Subcutaneous abdominal adipose tissue (tissue), 5 donors: ENCODE measurements at regions not wholly inside any gene's neighbourhood (a gene's known extent, or its start where the extent isn't known, plus 50 kb on each side); places are given as distances from the start of the nearest gene placed in this dataset.

Experiments
- H3K27ac ChIP-seq: one replicate; pipeline ENCODE4 v1.7.0; 2013; ENCODE audit warnings: low read depth, mild to moderate bottlenecking, inconsistent platforms, low read length, moderate library complexity
- H3K27me3 ChIP-seq, 5 donors: one replicate each; pipeline ENCODE4 v1.7.0; 2013; ENCODE audit warnings: low read length in 5 of 5, inconsistent platforms in 1 of 5; ENCODE audit not compliant: control insufficient read depth in 5 of 5, insufficient read depth in 4 of 5
- H3K36me3 ChIP-seq, 5 donors: one replicate each; pipeline ENCODE4 v1.7.0; 2013; ENCODE audit warnings: low read length in 5 of 5; ENCODE audit not compliant: control insufficient read depth in 5 of 5, insufficient read depth in 5 of 5
- H3K4me1 ChIP-seq, 5 donors: one replicate each; pipeline ENCODE4 v1.7.0; 2013; ENCODE audit warnings: low read length in 5 of 5, mild to moderate bottlenecking in 3 of 5, moderate library complexity in 1 of 5; ENCODE audit not compliant: control insufficient read depth in 5 of 5, insufficient read depth in 5 of 5
- H3K4me3 ChIP-seq, 5 donors: one replicate each; pipeline ENCODE4 v1.7.0; 2013; ENCODE audit warnings: low read length in 5 of 5, low read depth in 1 of 5
- H3K9ac ChIP-seq, 5 donors: one replicate each; pipeline ENCODE4 v1.7.0; 2013; ENCODE audit warnings: low read length in 5 of 5, mild to moderate bottlenecking in 4 of 5, moderate library complexity in 3 of 5
- H3K9me3 ChIP-seq, 5 donors: one replicate each; pipeline ENCODE4 v1.7.0; 2013; ENCODE audit warnings: low read length in 5 of 5; ENCODE audit not compliant: control insufficient read depth in 5 of 5
- donor health status: healthy.
- donor health status: healthy.
- donor health status: healthy.
- donor health status: healthy.
- donor health status: healthy.

- H3K4me1 ChIP-seq = peaks cover 0 to 15% (median 9%) of the 10 kb centered on the region in 5 donors
- no peak overlapping the region for H3K9ac ChIP-seq
- no peak overlapping the region for H3K4me3 ChIP-seq
- no peaks in the 10 kb centered on the region for H3K27me3 ChIP-seq
- H3K9me3 ChIP-seq = peaks cover 0 to 4% (median 2%) of the 10 kb centered on the region in 5 donors
- no peaks in the 10 kb centered on the region for H3K36me3 ChIP-seq
- no peak overlapping the region for H3K27ac ChIP-seq
These were observed 179.4 kb upstream of the BCL6 start for GRCh38 chr3:187924651-187925050.

GRCh38 chr3:187925326-187925725, 180.1 kb upstream of the BCL6 start:
- Histone ChIP-seq H3K27ac (no peak overlapping the region), H3K4me3 (no peak overlapping the region), H3K27me3 (no peaks in the 10 kb centered on the region), H3K4me1 (peaks cover 0 to 18% (median 15%) of the 10 kb centered on the region in 5 donors), H3K9ac (no peak overlapping the region), H3K36me3 (no peaks in the 10 kb centered on the region), H3K9me3 (peaks cover 0 to 4% (median 2%) of the 10 kb centered on the region in 5 donors)

GRCh38 chr3:187926620-187927019, 181.4 kb upstream of the BCL6 start:
- Histone ChIP-seq H3K9me3 (peaks cover 0 to 4% (median 2%) of the 10 kb centered on the region in 5 donors), H3K4me3 (no peak overlapping the region), H3K4me1 (peaks cover 1 to 14% (median 9%) of the 10 kb centered on the region in 5 donors), H3K27ac (no peak overlapping the region), H3K9ac (no peak overlapping the region), H3K36me3 (no peaks in the 10 kb centered on the region), H3K27me3 (no peaks in the 10 kb centered on the region)

- Histone ChIP-seq H3K9me3 (peaks cover 0 to 4% (median 2%) of the 10 kb centered on the region in 5 donors), H3K27ac (no peak overlapping the region), H3K9ac (no peak overlapping the region), H3K27me3 (no peaks in the 10 kb centered on the region), H3K4me3 (no peak overlapping the region), H3K36me3 (no peaks in the 10 kb centered on the region), H3K4me1 (peaks cover 1 to 14% (median 9%) of the 10 kb centered on the region in 5 donors)
These were observed 182.3 kb upstream of the BCL6 start for GRCh38 chr3:187927565-187927964.

- Histone ChIP-seq H3K27ac (peak overlapping the region; percentile 66), H3K4me1 (peaks cover 1 to 14% (median 9%) of the 10 kb centered on the region in 5 donors), H3K27me3 (no peaks in the 10 kb centered on the region), H3K4me3 (no peak overlapping the region), H3K9ac (no peak overlapping the region), H3K36me3 (no peaks in the 10 kb centered on the region), H3K9me3 (peaks cover 0 to 4% (median under 1%) of the 10 kb centered on the region in 5 donors)
These were observed 184.0 kb upstream of the BCL6 start for GRCh38 chr3:187929112-187929816.

- Histone ChIP-seq H3K4me3 (no peak overlapping the region), H3K27ac (peak overlapping the region; percentile 66), H3K36me3 (no peaks in the 10 kb centered on the region), H3K9ac (no peak overlapping the region), H3K9me3 (no peaks in the 10 kb centered on the region), H3K27me3 (no peaks in the 10 kb centered on the region), H3K4me1 (peaks cover 1 to 14% (median 9%) of the 10 kb centered on the region in 5 donors)
These were observed 184.8 kb upstream of the BCL6 start for GRCh38 chr3:187930021-187930420.

- H3K36me3 ChIP-seq = no peaks in the 10 kb centered on the region
These were observed 185.8 kb upstream of the BCL6 start for GRCh38 chr3:187931101-187931500.

GRCh38 chr3:187931770-187932278, 186.6 kb upstream of the BCL6 start:
- Histone ChIP-seq H3K9me3 (no peaks in the 10 kb centered on the region), H3K36me3 (no peaks in the 10 kb centered on the region), H3K27ac (no peak overlapping the region), H3K27me3 (no peaks in the 10 kb centered on the region), H3K9ac (no peak overlapping the region), H3K4me3 (no peak overlapping the region), H3K4me1 (peaks cover 1 to 16% (median 9%) of the 10 kb centered on the region in 5 donors)

More at GRCh38 chr3:187931101-187931500, 185.8 kb upstream of the BCL6 start:
- Histone ChIP-seq H3K9ac (no peak overlapping the region), H3K27ac (no peak overlapping the region), H3K9me3 (no peaks in the 10 kb centered on the region), H3K27me3 (no peaks in the 10 kb centered on the region), H3K4me3 (no peak overlapping the region), H3K4me1 (peaks cover 1 to 16% (median 9%) of the 10 kb centered on the region in 5 donors)

GRCh38 chr3:187932530-187932929, 187.3 kb upstream of the BCL6 start:
- Histone ChIP-seq H3K4me1 (peaks cover 1 to 16% (median 9%) of the 10 kb centered on the region in 5 donors), H3K27ac (no peak overlapping the region), H3K9me3 (no peaks in the 10 kb centered on the region), H3K36me3 (no peaks in the 10 kb centered on the region), H3K9ac (no peak overlapping the region), H3K4me3 (no peak overlapping the region), H3K27me3 (no peaks in the 10 kb centered on the region)

GRCh38 chr3:187935623-187936156, 190.4 kb upstream of the BCL6 start:
- no peaks in the 10 kb centered on the region for H3K27me3 ChIP-seq
- H3K9ac ChIP-seq = no peak overlapping the region
- H3K4me1 ChIP-seq = peaks cover 0 to 4% (median 0%) of the 10 kb centered on the region in 5 donors
- no peaks in the 10 kb centered on the region for H3K36me3 ChIP-seq
- H3K4me3 ChIP-seq = no peak overlapping the region
- no peaks in the 10 kb centered on the region for H3K9me3 ChIP-seq
- no peak overlapping the region for H3K27ac ChIP-seq
